ENCODE measurements at regions not wholly inside any gene's neighbourhood (a gene's known extent, or its start where the extent isn't known, plus 50 kb on each side); places are given as distances from the start of the nearest gene placed in this dataset.

DNA sequence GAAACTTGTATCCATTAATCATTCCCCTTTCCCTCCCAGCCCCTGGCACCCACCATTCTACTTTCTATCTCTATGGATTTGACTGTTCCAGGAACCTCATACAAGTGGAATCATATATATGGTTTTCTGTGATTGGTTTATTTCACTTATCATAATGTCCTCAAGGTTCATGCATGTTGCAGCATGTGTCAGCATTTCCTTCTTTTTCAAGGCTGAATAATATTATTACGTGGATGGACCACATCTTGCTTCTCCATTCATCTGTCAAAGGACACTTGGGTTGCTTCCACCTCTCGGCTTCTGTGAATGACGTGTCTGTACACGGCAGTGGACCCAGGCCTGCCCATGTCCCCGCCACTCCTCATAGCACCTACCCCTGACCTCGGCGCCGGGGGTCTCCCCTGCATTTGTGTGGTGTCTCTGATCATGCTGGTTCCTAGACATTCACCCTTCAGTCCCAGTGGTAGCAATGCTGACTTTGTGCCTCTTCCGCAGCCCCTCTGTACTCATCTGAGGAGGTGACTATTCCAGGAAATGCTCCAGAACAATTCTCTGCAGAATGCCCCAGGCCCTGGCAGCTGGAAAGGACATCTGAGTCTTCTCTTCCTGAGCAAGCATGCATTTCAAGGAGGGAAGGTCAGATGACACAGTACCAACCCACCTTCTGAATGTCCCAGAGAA is 136.9 kb downstream of the PSMG1 start:
- TF ChIP-seq CTCF (IDR thresholded peaks at IDR 0.05) (no peak), POLR2A (IDR thresholded peaks at IDR 0.05) (no peak)
